ENCODE measurements at regions not wholly inside any gene's neighbourhood (a gene's known extent, or its start where the extent isn't known, plus 50 kb on each side); places are given as distances from the start of the nearest gene placed in this dataset.
"Not testable (repeated sequence)": the region's sequence is repeated elsewhere in the genome, so short reads cannot be mapped to it uniquely, and the experiment has no call there.

GRCh38 chrX:75638332-75638731 is 115.5 kb upstream of the ZDHHC15 start:
- Mint-ChIP-seq H3K9me3 (peaks cover 6% of the 10 kb centered on the region), H3K4me3 (no peak overlapping the region), H3K27ac (no peak overlapping the region), H3K4me1 (ENCODE audit: unreplicated experiment) (no peaks in the 10 kb centered on the region), H3K36me3 (no peaks in the 10 kb centered on the region), H3K27me3 (no peaks in the 10 kb centered on the region)
- TF ChIP-seq CTCF (conservative IDR thresholded peaks at IDR 0.05), result no peak
- no peak for DNase-seq (ENCODE audit: extremely low spot score, unreplicated experiment)

GRCh38 chrX:75625232-75625631 is 102.4 kb upstream of the ZDHHC15 start:
- Mint-ChIP-seq H3K4me3 (no peak overlapping the region), H3K9me3 (no peaks in the 10 kb centered on the region), H3K27ac (no peak overlapping the region), H3K27me3 (no peaks in the 10 kb centered on the region), H3K36me3 (no peaks in the 10 kb centered on the region), H3K4me1 (ENCODE audit: unreplicated experiment) (no peaks in the 10 kb centered on the region)
- DNase-seq (ENCODE audit: extremely low spot score, unreplicated experiment), result no peak
- TF ChIP-seq CTCF (conservative IDR thresholded peaks at IDR 0.05), result no peak

- H3K27me3 Mint-ChIP-seq, result no peaks in the 10 kb centered on the region
- no peaks in the 10 kb centered on the region for H3K9me3 Mint-ChIP-seq
- H3K27ac Mint-ChIP-seq, result no peak overlapping the region
- no peaks in the 10 kb centered on the region for H3K36me3 Mint-ChIP-seq
- H3K4me1 Mint-ChIP-seq (ENCODE audit: unreplicated experiment), result no peaks in the 10 kb centered on the region
- H3K4me3 Mint-ChIP-seq, result no peak overlapping the region
- no peak for DNase-seq (ENCODE audit: extremely low spot score, unreplicated experiment)
- TF ChIP-seq CTCF (conservative IDR thresholded peaks at IDR 0.05), result peak; percentile 61
Measured at GRCh38 chrX:75623535-75623934, 100.7 kb upstream of the ZDHHC15 start.

DNA sequence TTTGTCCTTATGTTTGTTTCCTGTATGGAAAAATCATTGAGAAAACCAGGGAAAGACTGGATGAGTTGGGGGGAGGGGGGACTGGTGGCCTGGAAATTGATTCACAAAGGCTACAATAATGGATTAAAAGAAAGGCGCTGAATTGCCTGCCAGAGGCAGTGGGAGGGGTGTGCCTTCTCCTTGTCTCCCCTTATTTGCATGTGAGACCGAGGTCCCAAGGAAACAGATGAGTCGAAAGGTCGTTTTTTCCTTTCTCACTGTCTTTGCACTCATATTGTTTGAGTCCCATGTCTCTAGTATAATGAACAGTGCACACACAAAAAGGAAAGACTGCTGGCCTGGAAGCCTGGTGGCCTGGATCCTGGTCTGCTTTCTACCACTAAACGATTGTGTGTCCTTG is 86.6 kb upstream of the ZDHHC15 start:
- Mint-ChIP-seq H3K4me1 (ENCODE audit: unreplicated experiment) (no peaks in the 10 kb centered on the region), H3K9me3 (peaks cover 6% of the 10 kb centered on the region), H3K27me3 (no peaks in the 10 kb centered on the region), H3K36me3 (peaks cover 5% of the 10 kb centered on the region), H3K27ac (no peak overlapping the region), H3K4me3 (no peak overlapping the region)
- no peak for DNase-seq (ENCODE audit: extremely low spot score, unreplicated experiment)
- TF ChIP-seq CTCF (conservative IDR thresholded peaks at IDR 0.05), result no peak

GRCh38 chrX:75603833-75604232 is 81.0 kb upstream of the ZDHHC15 start:
- no peak overlapping the region for H3K4me3 Mint-ChIP-seq
- H3K36me3 Mint-ChIP-seq, result no peaks in the 10 kb centered on the region
- no peaks in the 10 kb centered on the region for H3K9me3 Mint-ChIP-seq
- no peaks in the 10 kb centered on the region for H3K4me1 Mint-ChIP-seq (ENCODE audit: unreplicated experiment)
- H3K27ac Mint-ChIP-seq, result no peak overlapping the region
- no peak for DNase-seq (ENCODE audit: extremely low spot score, unreplicated experiment)
- no peaks in the 10 kb centered on the region for H3K27me3 Mint-ChIP-seq
- peak; percentile 80 for TF ChIP-seq CTCF (conservative IDR thresholded peaks at IDR 0.05)

DNA sequence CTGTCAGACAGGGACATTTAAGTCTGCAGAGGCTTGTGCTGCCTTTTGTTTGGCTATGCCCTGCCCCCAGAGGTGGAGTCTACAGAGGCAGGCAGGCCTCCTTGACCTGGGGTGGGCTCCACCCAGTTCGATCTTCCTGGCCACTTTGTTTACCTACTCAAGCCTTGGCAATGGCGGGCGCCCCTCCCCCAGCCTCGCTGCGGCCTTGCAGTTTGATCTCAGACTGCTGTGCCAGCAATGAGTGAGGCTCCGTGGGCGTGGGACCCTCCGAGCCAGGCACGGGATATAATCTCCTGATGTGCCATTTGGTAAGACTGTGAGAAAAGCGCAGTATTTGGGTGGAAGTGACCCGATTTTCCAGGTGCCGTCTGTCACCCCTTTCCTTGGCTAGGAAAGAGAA is 79.2 kb upstream of the ZDHHC15 start:
- DNase-seq (ENCODE audit: extremely low spot score, unreplicated experiment); H3K4me3 Mint-ChIP-seq; H3K27ac Mint-ChIP-seq; H3K4me1 Mint-ChIP-seq (ENCODE audit: unreplicated experiment); H3K9me3 Mint-ChIP-seq; H3K27me3 Mint-ChIP-seq; H3K36me3 Mint-ChIP-seq: not testable (repeated sequence)
